Erythroblast (primary cell): ENCODE measurements at regions not wholly inside any gene's neighbourhood (a gene's known extent, or its start where the extent isn't known, plus 50 kb on each side); places are given as distances from the start of the nearest gene placed in this dataset.

Experiments
- GATA1 ChIP-seq: IDR thresholded peaks from 2 replicates; pipeline ENCODE4 v1.6.1; 2011; ENCODE audit warnings: low read depth, mild to moderate bottlenecking, control low read depth, low read length, moderate library complexity
- POLR2A ChIP-seq: IDR thresholded peaks from 2 replicates; pipeline ENCODE4 v1.6.1; 2011; ENCODE audit warnings: mild to moderate bottlenecking, low read length

GRCh38 chr18:67159662-67160061, 356.9 kb downstream of the DSEL start:
- no peak for TF ChIP-seq POLR2A
- no peak for TF ChIP-seq GATA1
